ACHN (cell line): ENCODE measurements at regions not wholly inside any gene's neighbourhood (a gene's known extent, or its start where the extent isn't known, plus 50 kb on each side); places are given as distances from the start of the nearest gene placed in this dataset.

ENCODE experiments used
- DNase-seq: peaks from one replicate; pipeline ENCODE4 v3.0.0-alpha.2; 2015
- in situ Hi-C: cut with HindIII; loops from 2 replicates; pipeline ENCODE4 v1.10.0; 2017; ENCODE audit warnings: low sequenced_read_pairs, low pct_ligation_motif_present, low pct_unique_long_range_greater_than_20kb

- no peak for DNase-seq
These were observed 530.6 kb downstream of the FUT8 start for GRCh38 chr14:65943150-65943549.

DNA sequence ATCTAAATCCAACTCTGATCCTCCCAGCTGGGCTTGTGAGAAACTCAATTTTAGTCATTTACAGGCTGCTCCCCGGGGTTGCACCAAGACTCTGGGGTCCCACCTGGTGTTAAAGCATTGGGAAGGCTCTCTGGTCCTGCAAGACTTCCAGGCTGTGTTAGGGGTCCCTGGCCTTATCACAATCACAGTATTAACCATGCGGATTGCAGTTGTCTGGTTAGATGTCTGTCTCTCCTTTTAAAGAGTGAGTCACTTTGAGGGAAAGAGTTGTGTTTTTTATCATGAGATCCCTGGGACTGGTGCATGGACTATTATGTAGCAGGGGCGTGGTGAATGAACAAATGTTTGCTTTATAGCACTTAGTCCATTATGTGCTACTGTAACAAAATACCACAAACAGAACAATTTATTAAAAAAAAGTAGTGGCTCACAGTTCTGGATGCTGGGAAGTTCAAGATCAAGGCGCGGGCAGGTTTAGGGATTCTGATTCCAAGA, 531.4 kb downstream of the FUT8 start:
- in situ Hi-C loops: no loop called here
- no peak for DNase-seq

More at GRCh38 chr14:65943150-65943549, 530.6 kb downstream of the FUT8 start:
- in situ Hi-C loops: no loop called here

DNA sequence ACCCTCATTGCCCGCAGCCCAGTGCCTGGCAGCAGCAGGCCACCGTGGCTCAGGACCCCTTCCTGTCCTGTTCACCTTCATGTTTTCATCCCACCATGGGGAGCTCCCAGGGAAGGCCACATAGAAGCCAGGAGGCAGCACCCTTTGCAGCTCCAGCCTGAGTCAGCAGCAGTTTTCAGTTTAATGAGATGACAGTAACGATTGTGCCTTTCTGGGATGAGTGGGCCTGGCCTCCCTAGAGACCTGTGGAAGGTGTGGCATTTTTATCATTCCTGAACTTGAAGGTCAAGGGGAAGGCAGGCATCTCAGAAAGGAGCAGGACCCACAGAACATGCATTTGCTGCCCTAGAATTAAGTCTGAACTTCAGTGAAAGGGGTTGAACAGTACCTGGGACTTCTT, 532.8 kb downstream of the FUT8 start:
- in situ Hi-C loops: no loop called here
- DNase-seq: no peak

- DNase-seq: no peak
- in situ Hi-C loops: no loop called here
These were observed 534.0 kb downstream of the FUT8 start for GRCh38 chr14:65946494-65946893.

- in situ Hi-C loops: no loop called here
- DNase-seq: no peak
These were observed 535.8 kb downstream of the FUT8 start for GRCh38 chr14:65948302-65948701.

DNA sequence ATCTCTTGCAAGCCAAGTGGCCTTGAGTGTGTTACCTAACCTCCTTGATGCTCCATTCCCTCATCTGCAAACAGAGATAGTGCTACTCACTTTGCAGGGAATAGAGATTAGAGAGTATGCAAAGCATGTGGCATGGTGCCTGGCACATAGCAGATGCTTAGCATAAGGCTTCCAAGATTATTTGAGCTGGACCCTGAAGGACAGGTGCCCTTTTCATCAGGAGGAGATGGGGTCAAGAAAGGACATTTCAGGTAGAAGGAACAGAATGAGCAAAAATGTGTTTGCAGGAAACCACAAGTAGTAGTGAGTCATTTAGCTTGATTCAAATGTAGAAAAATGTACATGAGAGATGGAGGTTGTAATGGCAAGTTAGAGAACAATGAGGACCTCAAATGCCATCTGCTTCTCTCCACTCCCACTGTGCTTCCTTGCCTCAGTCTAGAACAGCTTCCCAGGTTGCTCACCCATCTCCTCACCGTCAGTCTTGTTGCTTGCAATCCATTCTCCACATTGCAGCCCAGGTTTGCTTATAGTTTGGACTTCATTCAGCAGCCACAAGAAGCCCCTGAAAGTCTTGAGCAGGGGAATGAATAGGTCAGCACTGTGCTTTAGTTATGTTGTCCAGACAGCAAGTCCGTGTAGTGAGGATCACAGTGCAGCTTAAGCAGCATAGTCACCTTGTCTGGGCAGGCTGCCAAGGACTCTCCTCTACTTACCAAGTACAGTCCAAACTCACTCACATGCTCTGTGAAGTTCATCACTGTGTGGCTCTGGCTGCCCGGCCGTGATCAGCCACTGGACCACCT, 536.3 kb upstream of the CCDC196 start:
- in situ Hi-C loops: no loop called here
- peak; percentile 20 for DNase-seq

DNA sequence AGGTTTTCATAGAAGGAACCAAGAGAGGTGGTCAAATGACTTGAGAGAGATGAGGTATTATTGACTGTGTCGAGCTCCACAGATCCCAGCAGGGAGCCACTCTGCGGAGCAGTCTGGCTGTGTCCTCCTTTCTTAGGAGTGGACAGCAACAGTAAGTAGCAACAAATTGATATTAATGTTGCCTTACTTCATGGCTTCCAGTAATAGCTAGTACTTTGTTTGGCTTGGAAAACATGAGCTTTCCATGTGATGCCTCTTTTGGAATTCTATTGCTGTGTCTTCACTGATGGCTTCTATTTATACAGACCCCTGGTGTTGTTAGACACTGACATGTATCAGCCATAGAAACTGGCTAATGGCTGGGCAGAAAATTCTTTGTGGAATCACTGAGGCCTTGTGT, 531.2 kb upstream of the CCDC196 start:
- in situ Hi-C loops: no loop called here
- no peak for DNase-seq

DNA sequence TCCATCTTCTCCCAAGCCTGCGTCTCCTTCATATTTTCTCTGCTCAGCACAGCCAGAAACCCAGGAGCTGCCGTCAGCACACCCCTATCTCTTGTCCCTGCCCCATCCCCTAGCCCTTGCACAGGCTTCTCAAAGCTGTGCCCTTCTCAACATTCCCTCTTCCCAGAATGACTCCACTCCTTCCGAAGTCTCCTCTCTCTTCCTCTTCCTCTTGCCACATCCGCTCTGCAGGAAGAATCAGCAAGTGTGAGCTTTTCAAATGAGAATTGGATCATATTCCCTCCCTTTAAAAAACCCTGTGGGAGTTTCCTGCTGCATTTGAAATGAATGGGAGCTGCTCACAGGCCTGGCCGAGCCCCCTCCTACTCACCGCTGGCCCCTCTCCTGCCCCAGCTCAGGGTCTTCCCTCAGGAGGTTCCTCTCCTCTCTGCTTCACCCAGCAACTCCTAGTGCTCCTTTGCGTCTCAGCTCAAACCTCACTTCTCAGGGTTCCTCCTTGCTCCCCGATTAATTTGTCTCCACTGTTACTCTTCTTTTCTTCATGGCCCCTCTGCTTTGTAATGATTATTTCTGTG, 528.5 kb upstream of the CCDC196 start:
- in situ Hi-C loops: no loop called here

DNA sequence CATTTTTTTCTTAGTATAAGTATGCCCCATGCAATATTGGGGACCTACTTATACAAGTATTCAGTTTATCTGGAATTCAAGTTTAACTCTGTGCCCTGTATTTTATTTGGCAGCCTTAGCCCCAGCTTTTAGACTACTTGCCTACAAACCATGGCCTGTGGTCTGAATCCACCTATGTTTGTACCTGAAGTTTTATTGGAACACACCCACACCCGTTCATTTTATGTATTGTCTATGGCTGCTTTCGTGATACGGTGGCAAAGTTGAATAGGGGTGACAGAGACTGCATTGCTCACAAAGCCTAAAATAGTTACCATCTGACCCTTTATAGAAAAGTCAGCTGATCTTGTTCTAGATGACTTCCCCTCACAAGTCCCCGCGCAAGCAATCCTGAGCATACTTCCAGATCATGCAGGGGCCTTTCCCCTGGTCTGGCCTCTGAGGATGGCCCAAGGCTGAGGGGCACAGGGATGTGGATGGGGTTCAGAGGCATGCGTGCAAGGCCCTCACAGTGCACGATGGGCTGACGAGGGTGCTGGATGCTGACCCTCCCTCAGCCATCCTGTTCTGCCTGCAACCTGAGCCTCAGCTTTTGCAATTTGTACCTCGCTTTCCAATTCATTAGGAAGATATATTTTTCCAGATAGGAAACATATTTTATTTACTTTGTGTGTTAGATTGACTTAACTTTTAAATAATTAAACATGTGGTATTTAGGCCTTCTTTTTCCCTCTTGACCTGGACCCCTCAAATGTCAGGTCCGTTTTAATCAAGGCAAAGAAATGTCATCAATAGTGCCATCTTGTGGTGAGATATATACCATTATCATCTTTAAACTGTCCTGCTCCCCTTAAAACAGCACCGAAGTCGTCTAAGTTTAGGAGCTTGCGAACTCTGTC, 527.3 kb upstream of the CCDC196 start:
- in situ Hi-C loops: no loop called here
- DNase-seq: peak; percentile 36

More for the DNA sequence above, 528.5 kb upstream of the CCDC196 start:
- no peak for DNase-seq

DNA sequence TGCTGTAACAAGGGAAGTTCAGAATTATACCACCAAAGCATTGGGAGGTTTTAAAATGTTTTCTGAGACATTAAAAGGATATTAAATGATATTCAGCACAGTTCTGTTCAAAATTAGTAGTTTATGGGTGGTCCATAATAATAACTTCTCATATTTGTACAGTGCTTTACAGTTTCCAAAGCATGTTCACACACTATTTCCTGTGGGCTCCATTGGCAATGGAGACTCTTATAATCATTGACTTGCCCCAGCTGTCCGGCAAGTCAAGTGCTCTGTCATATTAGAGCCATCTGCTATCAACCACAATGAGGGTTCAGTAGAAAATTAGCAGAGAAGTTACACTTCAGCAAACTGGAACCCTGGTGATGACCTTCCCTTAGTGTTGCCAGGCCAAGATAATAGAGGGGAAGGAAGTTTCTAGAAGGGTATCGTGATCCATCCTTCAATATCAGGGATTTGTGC, 526.6 kb upstream of the CCDC196 start:
- in situ Hi-C loops: no loop called here
- DNase-seq: peak; percentile 26

DNA sequence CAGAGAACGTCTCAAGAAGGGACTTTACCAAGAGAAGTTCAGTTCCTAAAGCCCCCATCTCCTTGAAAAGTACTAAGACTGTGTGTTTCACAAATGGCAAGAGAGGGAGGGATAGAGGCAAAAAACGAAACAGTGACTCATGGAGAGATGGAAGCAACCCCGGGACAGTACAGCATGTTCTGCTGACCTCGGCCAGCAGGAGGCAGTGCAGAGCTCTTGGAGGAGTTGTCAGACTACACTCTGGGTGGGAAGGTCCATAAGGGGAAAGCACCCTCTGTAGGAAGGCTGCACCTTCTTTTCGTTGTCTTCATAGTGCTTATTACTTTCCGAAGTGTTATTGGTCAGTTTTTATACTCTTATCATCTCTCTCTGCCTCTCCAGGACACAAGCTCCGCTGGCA, 525.2 kb upstream of the CCDC196 start:
- in situ Hi-C loops: no loop called here
- peak; percentile 57 for DNase-seq

DNA sequence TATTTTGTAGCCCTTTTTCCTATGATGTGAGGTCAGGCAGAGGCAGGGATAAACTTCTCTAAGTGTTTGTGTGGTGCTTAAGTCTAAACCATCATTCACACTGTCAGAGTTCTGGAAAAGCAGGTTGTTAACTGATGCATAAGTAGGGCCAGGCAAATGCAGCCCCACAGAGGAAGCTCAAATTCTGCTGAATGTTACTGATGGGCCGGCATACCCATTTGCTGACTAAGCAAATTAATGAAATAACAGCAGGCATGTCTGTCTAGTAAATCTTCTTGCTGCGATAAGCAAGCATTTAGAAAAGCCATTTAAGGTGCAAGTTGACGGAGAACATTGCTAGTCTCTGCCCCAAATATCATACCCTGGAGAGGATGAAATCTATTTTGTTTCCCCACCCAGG, 523.2 kb upstream of the CCDC196 start:
- in situ Hi-C loops: no loop called here
- no peak for DNase-seq

DNA sequence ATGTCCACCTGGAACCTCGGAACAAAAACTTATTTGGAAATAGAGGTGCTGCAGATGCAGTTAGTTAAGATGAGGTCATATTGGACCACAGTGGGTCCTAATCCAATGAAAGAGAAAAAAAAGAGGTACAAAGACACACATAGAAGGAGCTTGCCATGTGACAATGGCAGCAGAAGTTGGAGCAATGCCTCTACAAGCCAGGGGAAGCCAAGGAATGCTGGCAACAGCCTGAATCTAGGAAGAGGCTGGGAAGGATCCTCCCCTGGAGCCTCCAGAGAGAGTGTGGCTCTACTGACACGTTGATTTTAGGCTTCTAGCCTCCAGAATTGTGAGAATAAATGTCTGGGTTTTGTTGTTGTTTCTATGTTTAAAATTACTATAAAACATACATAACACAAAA, 521.8 kb upstream of the CCDC196 start:
- in situ Hi-C loops: no loop called here
- DNase-seq: no peak

- no peak for DNase-seq
- in situ Hi-C loops: no loop called here
These were observed 520.0 kb upstream of the CCDC196 start for GRCh38 chr14:65966188-65966587.

GRCh38 chr14:65972346-65972870, 513.8 kb upstream of the CCDC196 start:
- DNase-seq: no peak
- in situ Hi-C loops: no loop called here

DNA sequence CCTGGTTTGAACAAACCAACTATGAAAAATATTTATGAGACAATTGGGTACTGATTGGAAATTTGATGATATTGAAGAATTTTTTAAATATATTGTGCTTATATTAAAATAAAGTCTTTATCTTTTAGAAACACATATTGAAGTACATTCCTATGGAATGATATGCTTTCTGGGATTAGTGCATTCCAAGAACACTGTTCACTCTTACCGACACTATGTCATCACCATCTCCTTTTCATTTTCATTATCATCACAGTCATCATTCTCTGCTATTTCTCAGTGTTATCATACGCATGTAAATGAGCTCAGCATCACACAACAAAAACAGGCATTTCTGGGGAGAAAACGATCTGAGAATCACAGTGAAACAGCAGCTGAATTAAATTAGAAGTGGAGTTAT, 513.3 kb upstream of the CCDC196 start:
- in situ Hi-C loops: no loop called here
- DNase-seq: no peak

DNA sequence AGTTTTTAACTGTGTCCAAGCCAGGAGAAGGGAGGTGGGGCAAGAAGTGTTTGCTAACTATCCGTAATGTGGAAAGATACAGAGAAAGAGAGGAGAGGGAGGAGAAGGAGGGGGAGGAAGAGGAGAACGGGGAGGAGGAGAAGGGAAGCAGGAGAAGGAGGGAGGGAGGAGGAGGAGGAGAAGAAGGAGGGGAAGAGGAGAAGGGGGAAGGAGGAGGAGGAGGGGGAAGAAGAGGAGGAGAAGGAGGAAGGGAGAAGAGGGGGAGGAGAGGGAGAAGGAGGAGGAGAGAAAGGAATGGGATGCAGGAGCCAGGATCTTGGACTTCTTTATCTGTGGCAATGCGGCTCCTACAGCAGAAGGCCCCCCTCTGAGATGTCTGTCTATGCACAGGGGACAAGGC, 510.3 kb upstream of the CCDC196 start:
- DNase-seq: no peak
- in situ Hi-C loops: no loop called here

GRCh38 chr14:65976761-65977404, 509.3 kb upstream of the CCDC196 start:
- DNase-seq: no peak
- in situ Hi-C loops: no loop called here
